ENCODE measurements at regions not wholly inside any gene's neighbourhood (a gene's known extent, or its start where the extent isn't known, plus 50 kb on each side); places are given as distances from the start of the nearest gene placed in this dataset.
A peak's percentile ranks its signal among the peaks of the same experiment; 100 is the strongest.
"Not testable (repeated sequence)": the region's sequence is repeated elsewhere in the genome, so short reads cannot be mapped to it uniquely, and the experiment has no call there.

DNA sequence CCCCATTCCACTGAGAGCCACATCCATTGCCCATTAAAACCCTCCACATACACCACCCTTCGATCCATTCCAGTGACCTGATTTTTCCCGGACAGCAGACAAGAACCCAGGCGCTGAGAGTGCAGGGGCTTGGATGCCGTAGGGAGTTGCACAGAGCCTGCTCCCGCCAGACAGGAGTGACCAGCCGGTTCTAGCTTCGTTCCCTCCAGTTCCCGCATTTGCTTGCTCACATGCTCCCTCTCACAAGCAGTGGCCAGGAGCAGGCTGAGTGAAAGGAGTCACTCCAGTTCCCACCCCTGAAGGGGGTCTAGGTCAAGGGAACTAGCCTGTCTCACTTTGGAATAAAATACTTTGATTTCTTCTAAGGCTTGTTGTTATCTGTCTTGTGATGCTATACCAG, 119.5 kb downstream of the SKIDA1 start:
- DNase-seq (ENCODE audit: low spot score) = no peak

DNA sequence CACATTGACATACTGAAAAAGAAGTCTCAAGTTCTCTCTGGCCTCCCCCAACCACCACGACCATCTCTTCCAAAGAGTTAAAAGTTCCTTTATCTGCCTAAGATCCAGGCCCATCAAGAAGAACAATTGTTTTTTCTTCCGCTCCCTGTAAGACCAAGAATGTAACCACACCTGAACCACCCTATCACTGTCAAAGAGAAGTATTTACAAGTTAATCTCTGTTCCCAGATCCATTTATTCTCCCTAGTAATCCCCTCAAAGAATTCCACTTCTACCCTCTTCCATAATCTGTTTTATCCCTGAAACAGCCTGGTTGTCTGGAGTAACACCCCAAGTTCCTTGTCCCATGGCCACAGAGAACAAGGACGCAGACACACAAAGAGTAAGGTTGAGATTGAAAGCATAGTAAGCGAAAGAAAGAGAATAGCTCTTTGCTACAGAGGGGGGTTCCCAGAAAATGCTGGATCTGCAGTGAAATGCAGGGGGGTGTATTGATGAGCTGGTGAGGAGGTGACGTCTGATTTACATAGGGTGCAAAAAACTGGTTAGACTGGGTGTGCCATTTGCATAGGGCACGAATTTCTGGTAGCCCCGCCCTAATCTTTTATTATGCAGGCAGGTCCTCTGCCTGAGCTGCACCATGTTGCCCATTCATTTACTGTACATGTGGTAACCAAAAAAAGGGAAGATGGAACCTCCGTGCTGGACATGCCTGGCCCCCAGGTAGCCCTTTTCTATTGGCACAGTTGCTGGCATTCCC, 122.0 kb downstream of the SKIDA1 start:
- DNase-seq (ENCODE audit: low spot score) = no peak

DNA sequence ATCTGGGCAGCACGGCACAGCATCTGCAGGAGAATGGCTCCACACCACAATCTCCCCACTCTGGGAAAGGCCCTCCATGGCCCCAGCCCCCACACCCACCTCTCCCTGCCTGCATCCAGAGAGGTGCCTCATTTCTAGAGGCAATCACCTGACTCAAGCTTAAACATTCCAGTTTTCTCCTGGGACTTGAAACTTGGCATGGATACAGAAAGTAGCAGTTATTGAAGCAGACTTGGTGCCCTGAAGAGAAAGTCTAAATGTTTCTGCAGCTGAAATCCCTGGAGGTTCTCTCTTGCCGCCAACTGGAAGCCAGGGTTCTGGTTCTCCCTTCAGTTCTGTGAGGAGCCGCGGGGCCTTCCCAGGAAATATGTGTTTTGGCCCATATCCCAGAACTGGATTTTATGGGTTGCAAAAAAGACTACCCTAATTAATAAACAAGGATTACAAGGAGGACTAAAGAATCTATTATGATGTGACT, 122.8 kb downstream of the SKIDA1 start:
- no peak for DNase-seq (ENCODE audit: low spot score)

DNA sequence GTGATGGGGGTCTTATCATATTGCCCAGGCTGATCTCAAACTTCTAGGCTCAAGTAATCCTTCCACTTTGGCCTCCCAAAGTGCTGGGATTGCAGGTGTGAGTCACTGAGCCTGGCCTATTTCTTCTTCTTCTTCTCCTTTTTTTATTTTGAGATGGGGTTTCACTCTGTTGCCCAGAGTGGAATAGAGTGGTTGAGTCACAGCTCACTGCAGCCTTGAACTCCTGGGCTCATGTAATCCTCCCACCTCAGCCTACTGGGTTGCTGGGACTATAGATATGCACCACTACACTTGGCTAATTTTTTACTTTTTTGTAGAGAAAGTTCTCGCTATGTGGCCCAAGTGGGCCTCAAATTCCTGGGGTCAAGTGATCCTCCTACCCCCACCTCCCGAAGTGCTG, 124.3 kb downstream of the SKIDA1 start:
- no peak for DNase-seq (ENCODE audit: low spot score)

DNA sequence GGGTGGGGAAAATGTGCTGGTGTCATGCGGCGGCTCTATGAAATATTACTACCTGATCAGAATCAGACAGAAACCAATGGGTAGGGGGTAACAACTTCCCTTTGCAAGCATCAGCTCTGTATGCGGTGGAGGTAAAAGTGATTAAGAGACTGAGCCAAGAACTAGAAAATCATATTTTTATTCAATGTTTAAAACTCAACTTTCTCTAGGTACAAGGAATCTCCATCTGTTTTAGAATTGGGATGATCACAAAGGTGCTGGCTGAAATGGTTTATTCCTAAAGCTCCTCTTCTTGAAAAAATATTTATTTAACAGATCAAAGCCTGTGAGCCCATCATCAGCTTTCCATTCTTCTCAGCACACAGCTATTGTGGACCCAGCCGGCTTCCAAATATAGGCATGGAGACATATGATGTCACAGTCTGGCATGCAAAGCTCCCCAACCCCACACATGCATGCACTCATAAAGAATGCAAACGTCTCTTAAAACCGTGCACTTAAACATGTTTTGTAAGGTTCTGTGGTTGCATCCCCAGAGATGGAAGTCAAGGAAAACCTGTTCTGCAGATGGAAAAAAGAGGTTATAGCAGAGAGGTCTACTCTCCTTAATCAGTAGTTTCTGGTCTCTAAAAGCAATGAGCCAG, 126.0 kb downstream of the SKIDA1 start:
- DNase-seq (ENCODE audit: low spot score) = no peak

DNA sequence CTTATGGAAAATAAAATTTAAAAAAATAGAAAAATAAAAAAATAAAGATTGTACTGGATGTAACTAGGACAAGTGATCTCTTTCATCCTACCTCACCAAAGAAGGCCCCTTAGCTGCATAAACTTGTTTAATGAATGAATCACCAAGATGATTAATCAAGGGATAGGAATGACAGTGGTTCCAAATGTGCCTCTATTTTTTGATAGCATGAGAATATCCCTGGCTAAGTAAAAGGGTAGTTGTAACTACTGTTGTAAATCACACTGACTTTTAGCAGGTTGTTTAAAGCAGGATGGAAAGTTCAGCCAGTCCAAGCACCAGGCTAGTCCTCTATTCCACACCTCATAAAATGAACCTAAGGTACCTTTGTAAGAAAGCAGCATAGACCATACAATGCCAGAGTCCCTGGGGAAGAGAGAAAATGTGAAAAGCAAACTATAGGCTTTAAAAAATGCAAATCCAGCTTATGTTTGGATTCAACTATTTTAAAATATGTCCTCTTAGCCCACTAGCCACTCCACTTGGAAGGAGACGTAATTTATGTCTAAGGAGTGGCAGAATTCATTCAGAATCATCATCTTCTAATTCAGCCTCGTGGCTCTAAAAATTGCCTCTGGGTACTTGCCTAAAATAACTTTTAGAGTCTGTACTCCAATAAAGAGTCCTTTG, 126.8 kb downstream of the SKIDA1 start:
- DNase-seq (ENCODE audit: low spot score) = no peak

DNA sequence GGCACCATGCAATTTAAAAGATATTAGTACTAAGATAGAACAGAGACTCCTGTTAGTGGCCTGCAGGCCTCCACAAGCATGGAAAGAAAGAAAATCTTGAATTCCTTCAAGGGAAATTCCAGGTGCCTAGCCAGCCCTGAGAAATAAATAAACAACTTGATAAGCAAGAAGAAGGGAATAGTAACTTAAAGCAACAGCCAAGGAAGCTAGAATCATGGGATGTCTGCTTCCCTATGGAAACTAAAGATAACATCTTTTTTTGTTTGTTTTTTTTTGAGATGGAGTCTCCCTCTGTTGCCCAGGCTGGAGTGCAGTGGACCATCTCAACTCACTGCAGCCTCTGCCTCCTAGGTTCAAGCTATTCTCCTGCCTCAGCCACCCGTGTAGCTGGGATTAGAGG, 128.6 kb downstream of the SKIDA1 start:
- DNase-seq (ENCODE audit: low spot score) = no peak

DNA sequence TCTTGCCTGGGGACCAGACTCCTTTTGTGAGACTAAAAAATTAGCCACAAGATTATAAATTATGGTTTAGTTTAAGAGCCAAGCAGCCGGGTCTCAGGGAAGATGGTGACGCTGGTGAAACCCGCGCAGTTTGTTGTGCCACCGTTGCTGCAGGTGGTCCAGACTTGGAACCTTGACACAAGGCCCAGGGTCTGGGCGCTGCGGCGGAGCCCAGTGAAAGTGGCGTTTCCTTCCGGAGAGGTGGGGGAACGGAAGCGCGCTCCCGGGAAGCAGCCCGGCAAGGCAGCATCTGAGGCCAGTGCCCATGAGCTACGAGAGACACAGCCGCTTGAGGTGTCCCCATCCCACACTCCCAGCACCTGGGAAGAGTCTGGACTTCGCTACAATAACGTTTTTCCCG, 131.6 kb downstream of the SKIDA1 start:
- DNase-seq (ENCODE audit: low spot score) = no peak

DNA sequence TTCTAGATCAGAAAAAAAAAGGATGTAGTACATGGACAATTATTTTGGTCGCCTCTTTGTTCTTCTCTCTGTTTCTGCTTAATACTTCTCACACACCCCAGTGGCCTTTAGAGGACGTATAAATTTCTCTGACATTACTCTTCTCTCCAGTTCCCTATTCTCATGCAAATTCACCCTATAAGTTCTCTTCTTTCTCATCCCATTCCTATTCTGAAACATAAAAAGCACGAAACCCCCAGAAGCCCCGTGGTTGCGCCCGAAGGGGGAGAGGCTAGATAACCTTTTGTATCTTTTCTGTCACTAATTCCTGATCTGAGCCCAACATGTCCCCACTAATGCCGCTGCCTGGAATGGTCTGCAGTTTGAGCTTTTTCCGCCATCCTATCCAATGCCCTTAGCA, 136.9 kb downstream of the SKIDA1 start:
- DNase-seq (ENCODE audit: low spot score) = no peak

DNA sequence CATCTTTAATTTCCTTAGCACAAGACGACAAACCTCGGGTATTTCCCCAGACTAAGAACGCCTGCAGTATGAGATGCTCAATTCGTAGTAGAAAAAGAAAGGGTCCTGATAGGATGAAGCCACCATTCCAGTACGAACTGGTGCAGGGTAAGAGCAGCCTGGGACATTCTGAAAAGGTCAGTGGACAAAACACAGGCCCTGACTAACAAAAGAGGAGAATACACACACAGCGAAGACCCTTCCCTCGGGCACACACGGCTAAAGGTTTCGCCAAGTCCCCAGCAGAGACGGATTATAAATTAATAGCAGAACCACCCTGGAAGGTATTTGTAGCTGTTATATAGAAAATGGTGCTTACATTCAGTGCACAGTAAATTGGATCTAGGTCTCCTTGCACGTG, 137.6 kb downstream of the SKIDA1 start:
- DNase-seq (ENCODE audit: low spot score) = no peak

DNA sequence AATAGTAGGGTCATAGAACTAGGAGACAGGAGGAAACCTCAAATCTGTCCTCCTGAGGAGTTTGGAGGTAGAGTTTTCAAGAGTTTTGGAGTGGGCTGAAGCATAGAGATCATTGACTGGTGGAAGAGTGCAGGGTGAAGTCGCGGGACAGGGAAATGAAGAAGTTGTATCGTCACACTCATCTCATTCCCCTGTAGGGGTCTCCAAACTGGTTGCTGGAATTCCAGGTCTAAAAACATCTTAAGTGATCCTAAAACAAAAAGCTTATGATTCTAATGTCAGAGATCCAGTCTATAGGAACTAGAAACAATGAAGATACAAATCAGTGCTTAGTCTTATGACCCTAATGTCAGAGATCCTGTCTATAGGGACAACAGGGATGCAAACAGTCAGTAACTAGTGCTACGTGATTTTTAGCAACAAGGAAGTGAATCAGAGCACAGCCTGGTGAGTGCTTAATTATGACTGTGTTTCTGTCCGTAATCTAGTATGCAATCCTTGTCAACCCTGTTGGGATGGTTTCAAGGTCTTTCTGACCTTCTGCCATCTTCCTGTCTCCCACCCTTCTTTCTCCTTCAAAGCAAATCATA, 139.4 kb downstream of the SKIDA1 start:
- DNase-seq (ENCODE audit: low spot score) = no peak

DNA sequence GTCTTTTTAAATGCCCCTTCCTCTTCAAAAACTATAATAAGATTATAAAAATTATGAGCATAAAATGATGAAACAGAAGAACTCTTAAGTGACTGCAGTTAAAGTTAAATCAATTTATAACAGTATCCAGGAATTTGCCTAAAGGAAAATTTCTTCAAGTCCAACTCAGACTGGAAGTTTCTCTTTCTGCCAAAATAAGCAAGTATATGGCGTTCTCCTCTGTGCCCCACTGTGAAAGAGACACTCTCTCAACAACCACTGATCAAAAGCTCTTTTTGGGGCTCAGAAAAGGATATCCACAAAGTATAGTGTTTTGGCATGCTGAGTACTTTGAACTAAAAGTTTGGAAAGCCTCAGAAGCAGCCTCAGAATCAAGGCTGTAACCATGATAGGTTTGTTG, 139.9 kb downstream of the SKIDA1 start:
- no peak for DNase-seq (ENCODE audit: low spot score)

DNA sequence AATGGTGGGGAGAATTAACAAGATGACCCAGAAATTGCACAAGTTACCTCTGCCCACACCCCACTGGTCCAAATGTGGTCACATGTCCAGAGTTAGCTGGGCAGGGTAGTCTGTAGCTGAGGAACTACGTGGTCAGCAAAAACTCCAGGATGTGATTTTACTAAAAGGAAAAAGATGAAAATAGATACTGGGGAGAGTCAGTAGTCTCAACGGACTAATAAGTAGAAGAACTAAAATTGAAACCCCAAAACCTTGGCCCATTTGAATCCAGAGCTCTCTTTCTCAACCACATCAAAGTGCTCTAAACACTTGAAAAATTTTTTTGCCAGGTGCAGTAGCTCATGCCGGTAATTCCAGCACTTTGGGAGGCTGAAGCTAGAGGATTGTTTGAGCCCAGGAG, 146.3 kb downstream of the SKIDA1 start:
- no peak for DNase-seq (ENCODE audit: low spot score)

DNA sequence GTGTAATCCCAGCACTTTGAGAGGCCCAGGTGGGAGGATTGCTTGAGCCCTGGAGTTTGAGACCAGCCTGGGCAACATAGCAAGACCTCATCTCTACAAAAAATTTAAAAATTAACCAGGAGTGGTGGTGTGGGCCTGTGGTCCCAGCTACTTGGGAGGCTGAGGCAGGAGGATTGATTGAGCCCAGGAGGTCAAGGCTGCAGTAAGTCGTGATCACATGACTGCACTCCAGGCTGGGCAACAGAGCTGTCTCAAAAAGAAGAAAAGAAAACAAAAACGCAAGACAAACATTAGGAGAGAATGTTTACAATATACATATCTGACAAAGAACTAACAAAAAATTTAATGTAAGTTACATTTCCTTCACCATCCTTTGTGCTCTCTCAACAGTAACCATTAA, 150.2 kb downstream of the SKIDA1 start:
- not testable (repeated sequence) for DNase-seq (ENCODE audit: low spot score)

DNA sequence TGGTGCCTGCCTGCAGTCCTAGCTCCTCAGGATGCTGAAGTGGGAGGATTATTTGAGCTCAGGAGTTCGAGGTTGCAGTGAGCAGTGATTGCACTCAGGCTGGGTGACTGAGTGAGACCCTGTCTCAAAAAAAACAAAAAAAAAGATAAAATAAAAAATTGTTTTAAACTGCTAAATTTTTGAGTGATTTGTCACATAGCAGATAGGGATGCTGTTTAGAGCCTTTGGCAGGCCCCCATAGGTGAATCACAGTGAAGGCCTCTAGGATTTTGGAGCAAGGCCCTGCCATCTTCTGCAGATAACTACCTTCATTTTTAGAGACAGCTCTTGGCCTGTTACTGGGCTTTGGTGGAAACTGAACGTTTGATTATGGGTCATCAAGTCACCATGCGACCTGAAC, 151.6 kb downstream of the SKIDA1 start:
- DNase-seq (ENCODE audit: low spot score) = not testable (repeated sequence)

DNA sequence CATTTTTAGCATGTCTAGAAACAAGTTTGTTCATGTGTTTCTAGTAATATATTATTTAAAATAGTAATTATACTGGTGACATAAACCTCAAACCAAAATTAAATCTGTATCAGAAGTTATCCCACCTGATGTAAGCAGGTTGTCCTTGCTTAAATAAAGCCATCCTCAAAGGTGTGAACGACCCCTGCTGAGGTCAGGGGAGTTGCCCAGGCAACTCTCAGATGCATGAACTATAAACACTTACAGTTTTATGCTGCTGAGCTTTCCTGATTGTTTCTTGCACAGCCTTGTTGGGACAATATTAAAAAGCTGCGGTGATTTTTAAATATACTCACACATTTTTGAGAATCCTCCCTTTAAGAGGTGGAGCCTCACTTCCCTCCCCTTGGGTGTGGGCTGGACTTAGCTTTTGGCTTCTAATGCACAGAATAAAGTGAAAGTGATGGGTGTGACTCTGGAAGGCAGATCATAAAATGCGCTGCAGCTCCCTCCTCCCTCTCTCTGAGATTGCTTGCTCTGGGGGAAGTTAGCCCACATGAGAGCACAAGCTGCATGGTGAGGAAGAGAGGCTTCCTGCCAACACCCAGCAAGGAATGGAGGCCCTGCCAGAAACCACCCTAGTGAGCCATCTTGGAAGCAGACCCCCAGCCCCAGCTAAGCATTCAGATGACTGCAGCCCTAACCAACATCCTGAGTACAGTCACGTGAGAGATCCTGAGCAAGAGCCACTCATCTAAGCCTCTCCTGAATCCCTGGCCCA, 152.7 kb downstream of the SKIDA1 start:
- DNase-seq (ENCODE audit: low spot score) = peak; percentile 8

DNA sequence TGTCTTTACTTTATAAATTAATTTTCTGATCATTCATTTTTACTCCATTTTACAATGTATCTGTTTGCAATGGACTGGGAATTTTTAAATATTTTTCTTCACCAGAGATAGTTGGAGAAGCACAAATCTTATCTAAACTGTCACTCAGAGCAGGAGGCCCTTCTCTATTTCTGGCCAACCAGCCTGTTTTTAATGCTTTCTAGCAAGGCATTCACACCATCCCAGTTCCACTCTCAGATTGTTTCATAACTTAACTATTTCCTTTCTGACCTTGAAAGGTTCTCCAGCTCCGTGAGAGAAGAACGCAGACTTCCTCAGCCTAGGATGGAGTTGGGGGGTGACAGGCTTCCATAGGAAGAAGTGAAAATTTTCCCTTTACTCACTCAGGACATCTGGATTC, 155.8 kb downstream of the SKIDA1 start:
- DNase-seq (ENCODE audit: low spot score) = no peak

DNA sequence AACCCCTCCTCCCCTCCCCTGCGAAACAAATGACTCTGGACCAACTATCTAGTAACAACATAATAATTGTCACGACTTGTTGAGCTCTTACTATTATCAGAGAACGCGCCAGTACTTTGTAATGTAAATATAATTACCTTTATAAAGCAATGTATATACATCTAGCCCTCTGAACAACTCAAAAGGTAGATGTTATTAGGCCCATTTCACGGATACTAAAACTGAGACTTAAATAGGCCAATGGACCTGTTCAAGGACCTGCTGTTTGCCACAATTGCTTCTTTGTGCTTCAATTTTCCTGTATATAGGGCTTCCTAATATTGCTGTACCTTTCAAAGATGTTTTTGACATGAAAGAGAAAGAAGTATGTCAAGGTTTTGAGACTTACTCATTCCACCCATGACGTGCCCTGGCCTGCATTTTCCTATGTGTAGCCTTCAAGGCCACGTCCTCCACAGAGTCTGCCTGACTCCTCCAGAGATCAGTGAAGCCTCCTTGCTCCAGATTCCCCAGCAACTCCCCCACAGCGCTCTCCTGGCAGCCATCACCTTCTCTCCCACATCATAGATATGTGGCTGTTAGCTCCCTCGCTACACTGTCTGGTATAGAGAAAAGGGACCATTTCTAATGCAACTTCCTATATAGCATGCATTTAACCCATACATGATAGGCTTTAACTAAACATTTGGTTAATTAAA, 156.6 kb downstream of the SKIDA1 start:
- no peak for DNase-seq (ENCODE audit: low spot score)

DNA sequence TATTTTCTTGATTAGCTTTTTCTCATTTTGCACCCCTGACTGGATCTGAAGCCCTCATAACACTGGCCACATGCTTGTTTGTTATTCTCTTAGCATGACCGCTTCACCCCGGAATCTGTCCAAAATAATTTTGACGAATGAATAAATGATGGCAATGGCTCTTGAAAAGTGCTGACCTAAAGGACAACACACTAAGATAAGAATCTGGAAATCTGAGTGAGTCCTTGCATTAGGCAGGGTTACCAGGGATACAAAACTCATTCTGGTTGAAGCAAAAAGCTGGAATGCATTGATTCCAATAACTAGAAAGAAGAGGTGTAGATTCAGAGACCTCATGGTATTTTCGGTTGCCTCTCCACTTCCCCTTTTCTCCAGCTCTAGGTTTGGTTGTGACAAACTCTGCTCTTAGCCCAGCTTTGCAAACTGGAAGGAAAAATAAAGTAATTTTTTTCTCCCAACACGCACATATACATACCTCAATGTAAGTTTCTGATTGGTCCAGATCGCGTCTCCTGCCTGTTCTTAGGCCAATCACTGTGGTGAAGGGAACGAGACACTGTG, 157.4 kb downstream of the SKIDA1 start:
- no peak for DNase-seq (ENCODE audit: low spot score)

DNA sequence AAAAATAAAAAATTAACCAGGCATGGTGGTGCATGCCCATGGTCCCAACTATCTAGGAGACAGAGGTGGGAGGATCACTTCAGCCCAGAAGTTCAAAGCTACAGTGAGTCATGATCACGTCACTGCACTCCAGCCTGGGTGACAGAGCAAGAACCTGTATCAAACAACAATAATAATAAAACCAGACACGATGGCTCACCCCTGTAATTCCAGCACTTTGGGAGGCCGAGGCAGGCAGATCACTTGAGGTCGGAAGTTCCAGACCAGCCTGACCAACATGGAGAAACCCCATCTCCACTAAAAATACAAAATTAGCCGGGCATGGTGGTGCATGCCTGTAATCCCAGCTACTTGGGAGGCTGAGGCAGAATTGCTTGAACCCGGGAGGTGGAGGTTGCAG, 159.4 kb downstream of the SKIDA1 start:
- DNase-seq (ENCODE audit: low spot score) = not testable (repeated sequence)
